NOMO-1 (cell line): ENCODE measurements at regions not wholly inside any gene's neighbourhood (a gene's known extent, or its start where the extent isn't known, plus 50 kb on each side); places are given as distances from the start of the nearest gene placed in this dataset.
A peak's percentile ranks its signal among the peaks of the same experiment; 100 is the strongest.
"Not testable (repeated sequence)": the region's sequence is repeated elsewhere in the genome, so short reads cannot be mapped to it uniquely, and the experiment has no call there.

ENCODE experiments used
- DNase-seq, 2 experiments: peaks; one replicate each; lab custom pipeline; 2025; ENCODE audit not compliant: unreplicated experiment in 2 of 2; lab: John Stamatoyannopoulos, UW

GRCh38 chr12:85424581-85425348, 144.7 kb downstream of the ALX1 start:
- peak; percentile 18 to 69 for DNase-seq

- DNase-seq, result no peak
Observed at GRCh38 chr12:85425349-85425612, 145.3 kb downstream of the ALX1 start.

GRCh38 chr12:85425926-85426325, 145.9 kb downstream of the ALX1 start:
- DNase-seq, result no peak

GRCh38 chr12:85433148-85433547, 153.1 kb downstream of the ALX1 start:
- not testable (repeated sequence) for DNase-seq

- no peak for DNase-seq
Observed at GRCh38 chr12:85440271-85440670, 160.3 kb downstream of the ALX1 start.

- no peak for DNase-seq
Observed at GRCh38 chr12:85441025-85441424, 161.0 kb downstream of the ALX1 start.

GRCh38 chr12:85441741-85442140, 161.7 kb downstream of the ALX1 start:
- no peak for DNase-seq

- DNase-seq, result no peak
Observed at GRCh38 chr12:85445060-85445938, 165.3 kb downstream of the ALX1 start.

- DNase-seq, result no peak
Observed at GRCh38 chr12:85448031-85448430, 168.0 kb downstream of the ALX1 start.

- DNase-seq, result no peak
Observed at GRCh38 chr12:85448548-85449139, 168.6 kb downstream of the ALX1 start.

- no peak for DNase-seq
Observed at GRCh38 chr12:85457016-85457415, 177.0 kb downstream of the ALX1 start.

GRCh38 chr12:85461127-85461526, 181.1 kb downstream of the ALX1 start:
- DNase-seq, result no peak

GRCh38 chr12:85462888-85463287, 182.9 kb downstream of the ALX1 start:
- no peak for DNase-seq

GRCh38 chr12:85466890-85467289, 186.9 kb downstream of the ALX1 start:
- DNase-seq, result no peak

- peak in 1 of 2 experiments; percentile 5 for DNase-seq
Observed at GRCh38 chr12:85468356-85469157, 188.5 kb downstream of the ALX1 start.

- not testable (repeated sequence) for DNase-seq
Observed at GRCh38 chr12:85469158-85470086, 189.4 kb downstream of the ALX1 start.

- DNase-seq, result not testable (repeated sequence)
Observed at GRCh38 chr12:85475277-85475676, 195.3 kb downstream of the ALX1 start.

GRCh38 chr12:85476756-85477155, 196.7 kb downstream of the ALX1 start:
- no peak for DNase-seq

- no peak for DNase-seq
Observed at GRCh38 chr12:85484387-85484786, 204.4 kb downstream of the ALX1 start.

GRCh38 chr12:85489194-85489593, 209.2 kb downstream of the ALX1 start:
- no peak for DNase-seq
